ENCODE measurements at regions not wholly inside any gene's neighbourhood (a gene's known extent, or its start where the extent isn't known, plus 50 kb on each side); places are given as distances from the start of the nearest gene placed in this dataset.

- TF ChIP-seq EZH2 (IDR thresholded peaks at IDR 0.05; ENCODE audit: low read length, unreplicated experiment) (no peak), EZH2phosphoT487 (IDR thresholded peaks at IDR 0.05; ENCODE audit: borderline replicate concordance, low read length) (no peak), CTCF (conservative IDR thresholded peaks at IDR 0.05; ENCODE audit: low read depth, low read length) (no peak)
Measured at GRCh38 chr13:106155411-106155810, 380.1 kb downstream of the EFNB2 start.
